GM23248 (cell line): ENCODE measurements at regions not wholly inside any gene's neighbourhood (a gene's known extent, or its start where the extent isn't known, plus 50 kb on each side); places are given as distances from the start of the nearest gene placed in this dataset.

ENCODE experiments used
- DNase-seq: peaks from one replicate; pipeline ENCODE4 v3.0.0-alpha.2; 2015
- H2AFZ ChIP-seq: fragments of 200-600 bp; sonication (generic); 2 replicates; pipeline ENCODE4 v1.6.1; 2016; ENCODE audit warnings: antibody characterized with exemption
- H3F3A ChIP-seq: fragments of 200-600 bp; sonication (generic); 2 replicates; pipeline ENCODE4 v1.6.1; 2016; ENCODE audit warnings: mild to moderate bottlenecking, antibody characterized with exemption, mixed run types; ENCODE audit not compliant: insufficient read depth
- H3K27ac ChIP-seq: fragments of 200-600 bp; sonication (generic); 2 replicates; pipeline ENCODE4 v1.5.1; 2016; ENCODE audit warnings: mild to moderate bottlenecking
- H3K27me3 ChIP-seq: fragments of 200-600 bp; sonication (generic); replicated peaks from 2 replicates; pipeline ENCODE4 v1.6.1; 2016; ENCODE audit warnings: mild to moderate bottlenecking; ENCODE audit not compliant: insufficient read depth
- H3K36me3 ChIP-seq: fragments of 200-600 bp; sonication (generic); 2 replicates; pipeline ENCODE4 v1.6.1; 2016; ENCODE audit warnings: low read depth, mild to moderate bottlenecking
- H3K4me1 ChIP-seq: fragments of 200-600 bp; sonication (generic); 2 replicates; pipeline ENCODE4 v1.6.1; 2016; ENCODE audit warnings: mild to moderate bottlenecking; ENCODE audit not compliant: insufficient read depth
- H3K4me2 ChIP-seq: fragments of 200-600 bp; sonication (generic); one replicate; pipeline ENCODE4 v1.6.1; 2016; ENCODE audit warnings: mild to moderate bottlenecking; ENCODE audit not compliant: unreplicated experiment
- H3K4me3 ChIP-seq: fragments of 200-600 bp; sonication (generic); 2 replicates; pipeline ENCODE4 v1.5.1; 2016; ENCODE audit warnings: mild to moderate bottlenecking
- H3K79me2 ChIP-seq: fragments of 200-600 bp; sonication (generic); 2 replicates; pipeline ENCODE4 v1.6.1; 2016; ENCODE audit warnings: mild to moderate bottlenecking; ENCODE audit not compliant: insufficient read depth
- H3K9ac ChIP-seq: fragments of 200-600 bp; sonication (generic); 2 replicates; pipeline ENCODE4 v1.6.1; 2016; ENCODE audit warnings: mild to moderate bottlenecking
- H3K9me2 ChIP-seq: fragments of 200-600 bp; sonication (generic); 2 replicates; pipeline ENCODE4 v1.6.1; 2016; ENCODE audit warnings: mixed run types, mild to moderate bottlenecking, moderate library complexity; ENCODE audit not compliant: insufficient read depth
- H3K9me3 ChIP-seq: fragments of 200-600 bp; sonication (generic); one replicate; pipeline ENCODE4 v1.6.1; 2017; ENCODE audit warnings: low read depth
- H4K20me1 ChIP-seq: fragments of 200-600 bp; sonication (generic); 2 replicates; pipeline ENCODE4 v1.6.0; 2016; ENCODE audit not compliant: insufficient read depth
- EZH2 ChIP-seq: fragments of 200-600 bp; sonication (generic); IDR thresholded peaks from 2 replicates; pipeline ENCODE4 v1.6.1; 2018; ENCODE audit warnings: antibody characterized with exemption, mild to moderate bottlenecking; ENCODE audit not compliant: insufficient read depth, poor library complexity, severe bottlenecking
- EZH2phosphoT487 ChIP-seq: fragments of 200-600 bp; sonication (generic); IDR thresholded peaks from 2 replicates; pipeline ENCODE4 v1.6.1; 2018; ENCODE audit warnings: antibody characterized with exemption, moderate library complexity, mild to moderate bottlenecking, low read depth; ENCODE audit not compliant: insufficient read depth
- WGBS, 2 experiments: methylation state at CpG; one replicate each; pipeline ENCODE4 v1.1.6; 2015 to 2017; ENCODE audit warnings: low lambda C conversion rate in 2 of 2, low coverage in 1 of 2; ENCODE audit errors: missing lambda C conversion rate in 2 of 2; 5-methylcytosine and 5-hydroxymethylcytosine counted together
- in situ Hi-C: fragments of 300-500 bp; cut with MboI; formaldehyde crosslinking; loops from 2 replicates; pipeline ENCODE4 v1.15.0; 2020

- no peak overlapping the region for H3K4me3 ChIP-seq
- H3K9me3 ChIP-seq: no peaks in the 10 kb centered on the region
- in situ Hi-C loops: no loop called here
- H3K9ac ChIP-seq: no peak overlapping the region
- peaks cover 4% of the 10 kb centered on the region; the same call in 1 of the 2 replicates for H3K27me3 ChIP-seq
- no peaks in the 10 kb centered on the region for H3F3A ChIP-seq
- TF ChIP-seq EZH2: no peak
- TF ChIP-seq EZH2phosphoT487: no peak
- no peaks in the 10 kb centered on the region for H3K4me1 ChIP-seq
- WGBS, 2 experiments: 75 to 76% methylated on average over 3 of the region's 3 CpGs
- no peak overlapping the region for H2AFZ ChIP-seq
- H3K79me2 ChIP-seq: no peaks in the 10 kb centered on the region
- H4K20me1 ChIP-seq: no peaks in the 10 kb centered on the region
- no peaks in the 10 kb centered on the region for H3K9me2 ChIP-seq
- no peak overlapping the region for H3K27ac ChIP-seq
- no peak overlapping the region for H3K4me2 ChIP-seq
- no peaks in the 10 kb centered on the region for H3K36me3 ChIP-seq
- no peak for DNase-seq
These were observed 88.0 kb upstream of the SHISAL1 start for GRCh38 chr22:44400763-44401060.

- Histone ChIP-seq H3K36me3 (no peaks in the 10 kb centered on the region), H3K9me2 (no peaks in the 10 kb centered on the region), H3F3A (no peaks in the 10 kb centered on the region), H3K4me2 (no peak overlapping the region), H3K27me3 (peaks cover 4% of the 10 kb centered on the region; the same call in 1 of the 2 replicates), H2AFZ (no peak overlapping the region), H3K4me1 (no peaks in the 10 kb centered on the region), H3K9ac (no peak overlapping the region), H3K79me2 (no peaks in the 10 kb centered on the region), H3K27ac (no peak overlapping the region), H4K20me1 (no peaks in the 10 kb centered on the region), H3K4me3 (no peak overlapping the region), H3K9me3 (no peaks in the 10 kb centered on the region)
- in situ Hi-C loops: no loop called here
- TF ChIP-seq EZH2phosphoT487: no peak
- no peak for TF ChIP-seq EZH2
- WGBS, 2 experiments: 68 to 76% methylated on average over 15 of the region's 15 CpGs
- DNase-seq: no peak
These were observed 87.4 kb upstream of the SHISAL1 start for GRCh38 chr22:44399906-44400762.

GRCh38 chr22:44398856-44399837 is 86.4 kb upstream of the SHISAL1 start:
- no peaks in the 10 kb centered on the region for H3K36me3 ChIP-seq
- H3K27me3 ChIP-seq: peaks cover 4% of the 10 kb centered on the region; the same call in 1 of the 2 replicates
- H3K27ac ChIP-seq: no peak overlapping the region
- H3K4me1 ChIP-seq: no peaks in the 10 kb centered on the region
- no peak overlapping the region for H3K4me2 ChIP-seq
- H2AFZ ChIP-seq: no peak overlapping the region
- no peak for DNase-seq
- no peaks in the 10 kb centered on the region for H4K20me1 ChIP-seq
- TF ChIP-seq EZH2phosphoT487: no peak
- TF ChIP-seq EZH2: no peak
- no peaks in the 10 kb centered on the region for H3F3A ChIP-seq
- no peaks in the 10 kb centered on the region for H3K9me3 ChIP-seq
- in situ Hi-C loops: no loop called here
- H3K9ac ChIP-seq: no peak overlapping the region
- no peak overlapping the region for H3K4me3 ChIP-seq
- H3K79me2 ChIP-seq: no peaks in the 10 kb centered on the region
- H3K9me2 ChIP-seq: no peaks in the 10 kb centered on the region
- 66 to 68% methylated on average over 19 of the region's 19 CpGs for WGBS, 2 experiments

GRCh38 chr22:44396727-44397722 is 84.3 kb upstream of the SHISAL1 start:
- Histone ChIP-seq H3K27me3 (peaks cover 13% of the 10 kb centered on the region; the same call in 1 of the 2 replicates), H3K36me3 (no peaks in the 10 kb centered on the region), H3K9me2 (no peaks in the 10 kb centered on the region), H3K27ac (no peak overlapping the region), H3K4me2 (no peak overlapping the region), H3K4me1 (no peaks in the 10 kb centered on the region), H3K4me3 (no peak overlapping the region), H3K9me3 (no peaks in the 10 kb centered on the region), H3F3A (no peaks in the 10 kb centered on the region), H2AFZ (no peak overlapping the region), H4K20me1 (no peaks in the 10 kb centered on the region), H3K9ac (no peak overlapping the region), H3K79me2 (no peaks in the 10 kb centered on the region)
- WGBS, 2 experiments: 73 to 75% methylated on average over 16 of the region's 16 CpGs
- no peak for TF ChIP-seq EZH2phosphoT487
- TF ChIP-seq EZH2: no peak
- no peak for DNase-seq
- in situ Hi-C loops: no loop called here
